DMS 273 (cell line): ENCODE measurements at regions not wholly inside any gene's neighbourhood (a gene's known extent, or its start where the extent isn't known, plus 50 kb on each side); places are given as distances from the start of the nearest gene placed in this dataset.

Experiments used
- DNase-seq: peaks from one replicate; lab custom pipeline; 2025; ENCODE audit not compliant: unreplicated experiment; lab: John Stamatoyannopoulos, UW

- DNase-seq, result no peak
Observed at GRCh38 chr22:49721211-49721763, 106.4 kb downstream of the BRD1 start.

GRCh38 chr22:49720279-49720959 is 107.3 kb downstream of the BRD1 start:
- no peak for DNase-seq

- DNase-seq, result no peak
Observed at GRCh38 chr22:49719046-49719445, 108.6 kb downstream of the BRD1 start.

GRCh38 chr22:49718396-49718795 is 109.3 kb downstream of the BRD1 start:
- no peak for DNase-seq

GRCh38 chr22:49717322-49717919 is 110.3 kb downstream of the BRD1 start:
- no peak for DNase-seq

- no peak for DNase-seq
Observed at GRCh38 chr22:49716441-49716840, 111.2 kb downstream of the BRD1 start.

- no peak for DNase-seq
Observed at GRCh38 chr22:49715450-49715849, 112.2 kb downstream of the BRD1 start.

GRCh38 chr22:49713003-49713402 is 114.7 kb downstream of the BRD1 start:
- DNase-seq, result no peak

GRCh38 chr22:49712195-49712791 is 115.4 kb downstream of the BRD1 start:
- DNase-seq, result no peak

GRCh38 chr22:49710746-49711145 is 116.9 kb downstream of the BRD1 start:
- DNase-seq, result no peak

- no peak for DNase-seq
Observed at GRCh38 chr22:49709464-49709863, 118.2 kb downstream of the BRD1 start.

GRCh38 chr22:49705972-49706352 is 121.7 kb downstream of the BRD1 start:
- DNase-seq, result no peak

GRCh38 chr22:49705216-49705971 is 122.3 kb downstream of the BRD1 start:
- DNase-seq, result no peak

GRCh38 chr22:49704345-49705215 is 123.1 kb downstream of the BRD1 start:
- no peak for DNase-seq

- no peak for DNase-seq
Observed at GRCh38 chr22:49703990-49704344, 123.7 kb downstream of the BRD1 start.

GRCh38 chr22:49703505-49703904 is 124.2 kb downstream of the BRD1 start:
- no peak for DNase-seq

GRCh38 chr22:49702068-49702397 is 125.6 kb downstream of the BRD1 start:
- no peak for DNase-seq

- DNase-seq, result peak; percentile 20
Observed at GRCh38 chr22:49701380-49702067, 126.1 kb downstream of the BRD1 start.

- DNase-seq, result no peak
Observed at GRCh38 chr22:49699928-49700498, 127.7 kb downstream of the BRD1 start.

GRCh38 chr22:49699476-49699875 is 128.2 kb downstream of the BRD1 start:
- no peak for DNase-seq
